Stimulated activated CD8-positive, alpha-beta memory T cell treated with anti-CD3 and anti-CD28 coated beads, Interleukin-12 subunit alpha, Interleukin-12 subunit beta, amount 100 ng/mL, for 24 hours (primary cell): ENCODE measurements at regions not wholly inside any gene's neighbourhood (a gene's known extent, or its start where the extent isn't known, plus 50 kb on each side); places are given as distances from the start of the nearest gene placed in this dataset.

Source experiments
- DNase-seq: peaks from one replicate; pipeline ENCODE4 v3.0.0-alpha.2; 2020; ENCODE audit errors: extremely low read depth

DNA sequence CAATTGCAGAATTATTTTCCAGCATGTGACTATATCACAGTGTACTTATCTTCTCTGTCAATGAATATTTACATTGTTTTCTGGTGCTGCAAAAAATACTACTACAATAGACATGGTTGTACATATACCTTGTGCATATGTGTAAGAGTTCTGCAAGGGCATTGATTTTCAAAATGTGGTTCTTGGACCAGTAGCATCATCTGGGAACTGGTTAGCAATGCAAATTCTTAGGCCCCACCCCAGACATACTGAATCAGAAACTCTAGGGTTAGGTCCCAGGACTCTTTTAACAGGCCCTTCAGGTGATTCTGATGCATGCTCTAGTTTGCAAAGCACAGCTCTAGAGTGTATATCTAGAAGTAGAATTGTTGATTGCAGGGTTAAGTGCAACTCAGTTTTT lies 292.3 kb downstream of the ZNF621 start:
- DNase-seq, result no peak

DNA sequence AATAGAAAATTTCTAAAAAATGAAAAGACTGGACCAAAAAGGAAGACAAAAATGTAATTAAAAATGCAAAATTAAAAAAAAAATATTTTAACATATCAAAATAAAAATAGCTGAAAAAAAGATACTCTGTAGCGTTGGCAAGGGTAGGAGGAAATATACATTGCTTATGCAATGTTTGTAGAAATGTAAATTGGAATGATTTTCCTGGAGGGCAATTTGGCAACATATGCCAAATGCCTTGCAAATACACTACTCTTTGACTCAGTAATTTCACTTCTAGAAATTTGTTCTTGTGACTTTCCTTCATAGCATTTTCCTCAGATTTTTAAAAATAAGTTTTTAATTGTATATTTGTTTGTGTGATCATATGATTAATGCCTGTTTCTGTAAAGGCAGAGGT lies 296.6 kb downstream of the ZNF621 start:
- DNase-seq, result no peak

DNA sequence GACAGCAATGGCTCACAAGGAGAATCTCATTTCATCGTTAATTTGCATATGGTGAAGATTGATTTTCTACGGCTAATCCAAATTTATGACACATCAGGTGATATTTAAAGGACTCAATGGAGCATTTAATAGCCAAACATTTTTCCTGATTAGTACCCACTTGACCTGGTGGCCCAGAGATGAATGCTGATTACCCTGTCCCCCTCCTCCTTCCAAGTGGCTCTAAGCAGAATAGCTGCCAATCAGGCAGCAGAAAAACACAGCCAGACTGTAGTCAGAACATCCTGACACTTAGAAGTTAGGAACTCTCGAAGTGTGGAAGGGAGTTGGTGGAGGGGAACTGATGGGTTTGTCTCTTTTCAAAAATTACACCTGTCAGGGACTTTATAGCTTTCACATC lies 302.5 kb downstream of the ZNF621 start:
- DNase-seq, result no peak

DNA sequence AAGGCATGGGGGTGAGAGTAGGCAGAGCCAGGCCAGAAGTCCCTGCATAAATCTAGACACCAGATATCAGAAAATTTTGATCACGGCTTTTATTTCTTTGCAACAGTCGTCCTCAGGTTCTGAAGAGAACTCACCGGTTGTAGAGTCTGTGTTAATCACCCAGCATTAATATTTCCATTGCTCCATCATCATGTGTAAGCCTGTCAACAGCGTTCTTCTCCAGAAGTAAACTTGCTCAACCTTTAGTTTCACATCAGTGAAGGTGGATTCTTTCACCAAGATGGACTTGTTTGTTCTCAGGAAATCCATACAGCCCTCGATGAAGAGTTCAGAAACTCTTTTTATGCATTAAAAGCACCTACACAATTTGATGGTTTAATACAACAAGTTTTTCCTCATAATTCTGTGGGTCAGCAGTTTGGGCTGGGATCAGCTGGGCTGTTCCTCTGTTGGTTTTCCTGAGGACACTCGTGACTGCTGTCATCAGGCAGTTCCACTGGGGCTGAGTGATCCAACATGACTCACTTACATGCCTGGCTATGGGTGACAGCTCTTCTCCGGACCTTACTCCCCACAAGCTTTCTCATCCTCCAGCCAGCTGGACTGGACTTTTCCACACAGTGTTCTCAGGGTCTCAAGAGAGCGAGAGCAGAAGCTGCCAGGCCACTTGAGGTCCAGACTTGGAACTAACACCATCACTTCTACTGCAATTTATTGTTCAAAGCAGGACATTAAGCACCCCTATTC lies 303.4 kb downstream of the ZNF621 start:
- DNase-seq, result no peak

DNA sequence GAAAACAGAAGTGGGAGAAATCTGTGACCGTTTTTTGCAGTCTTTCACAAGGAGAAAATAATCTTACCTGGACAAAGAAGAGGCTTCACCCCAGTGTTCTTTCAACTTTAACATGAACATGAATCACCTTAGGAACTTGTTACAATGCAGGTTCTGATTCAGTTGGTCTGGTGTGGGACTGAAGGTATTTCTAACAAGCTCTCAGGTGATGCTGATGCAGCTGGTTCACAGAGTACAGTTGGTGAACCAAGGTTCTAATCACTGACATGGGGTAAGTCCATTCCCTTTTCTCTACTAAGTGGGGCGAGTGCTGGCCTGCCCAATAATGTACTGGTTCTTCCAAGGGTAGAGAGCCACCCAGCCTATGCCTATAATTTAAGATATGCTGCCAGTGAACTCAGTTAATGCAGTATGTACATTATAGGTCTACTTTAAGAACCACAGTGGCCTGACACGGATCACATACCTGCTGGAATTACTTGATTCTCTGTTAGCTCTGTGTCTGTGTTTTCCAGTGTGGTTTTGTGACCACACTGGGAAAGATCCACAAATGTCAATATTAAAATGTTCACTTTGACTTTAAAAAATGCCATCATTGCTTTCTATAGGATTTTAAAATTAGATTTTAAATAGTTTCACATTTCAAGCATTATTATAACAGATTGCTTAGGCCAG lies 304.1 kb downstream of the ZNF621 start:
- no peak for DNase-seq

DNA sequence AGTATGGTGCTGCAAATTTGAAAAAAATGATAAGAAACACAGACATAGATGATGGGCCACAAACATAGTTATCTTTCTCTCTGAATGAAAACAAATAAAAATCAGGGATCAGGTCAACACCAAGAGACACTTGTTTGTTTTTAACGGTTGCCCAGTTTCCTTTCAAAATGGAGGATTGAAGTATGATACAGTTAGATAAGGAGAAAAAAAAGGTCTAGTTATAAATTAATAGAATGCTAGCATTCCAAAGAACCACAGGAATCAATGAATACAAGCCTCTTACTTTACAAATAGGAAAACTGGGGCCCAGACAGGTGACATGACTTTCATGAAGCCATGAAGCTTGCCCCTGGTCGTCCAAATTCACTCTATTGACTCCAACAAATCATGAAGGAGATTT lies 305.1 kb downstream of the ZNF621 start:
- no peak for DNase-seq

DNA sequence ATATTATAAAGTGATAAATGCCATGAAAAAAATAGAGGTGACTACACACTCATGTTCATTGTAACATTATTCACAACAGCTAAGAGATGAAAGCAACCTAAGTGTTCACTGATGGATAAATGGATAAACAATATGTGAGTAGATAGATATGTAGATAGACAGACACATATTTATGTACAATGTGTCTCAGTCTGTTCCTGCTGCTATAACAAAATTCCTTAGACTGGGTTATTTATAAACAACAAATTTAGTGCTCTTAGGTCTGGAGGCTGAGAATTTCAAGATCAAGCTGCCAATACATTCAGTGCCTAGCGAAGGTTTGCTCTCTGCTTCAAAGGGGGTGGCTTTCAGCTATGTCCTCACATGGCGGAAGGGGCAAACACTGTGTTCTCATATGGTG lies 312.5 kb downstream of the ZNF621 start:
- DNase-seq, result no peak

DNA sequence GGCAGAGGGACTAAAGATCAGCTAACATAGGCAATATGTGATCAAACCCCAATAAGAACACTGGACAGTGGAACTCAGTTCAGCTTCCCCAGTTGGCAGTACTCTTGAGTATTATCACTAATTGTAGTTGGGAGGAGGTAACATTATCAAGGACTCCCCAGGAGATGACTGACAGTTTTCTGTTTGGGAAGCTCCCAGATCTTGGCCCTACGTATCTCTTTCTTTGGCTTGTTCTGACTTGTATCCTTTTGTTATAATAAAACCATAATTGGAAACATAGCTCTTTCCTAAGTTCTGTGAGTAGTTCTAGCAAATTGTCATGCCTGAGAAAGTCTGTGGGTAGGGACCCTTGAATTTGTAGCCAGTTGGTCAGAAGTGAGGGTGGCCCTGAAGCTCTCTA lies 316.4 kb downstream of the ZNF621 start:
- no peak for DNase-seq

DNA sequence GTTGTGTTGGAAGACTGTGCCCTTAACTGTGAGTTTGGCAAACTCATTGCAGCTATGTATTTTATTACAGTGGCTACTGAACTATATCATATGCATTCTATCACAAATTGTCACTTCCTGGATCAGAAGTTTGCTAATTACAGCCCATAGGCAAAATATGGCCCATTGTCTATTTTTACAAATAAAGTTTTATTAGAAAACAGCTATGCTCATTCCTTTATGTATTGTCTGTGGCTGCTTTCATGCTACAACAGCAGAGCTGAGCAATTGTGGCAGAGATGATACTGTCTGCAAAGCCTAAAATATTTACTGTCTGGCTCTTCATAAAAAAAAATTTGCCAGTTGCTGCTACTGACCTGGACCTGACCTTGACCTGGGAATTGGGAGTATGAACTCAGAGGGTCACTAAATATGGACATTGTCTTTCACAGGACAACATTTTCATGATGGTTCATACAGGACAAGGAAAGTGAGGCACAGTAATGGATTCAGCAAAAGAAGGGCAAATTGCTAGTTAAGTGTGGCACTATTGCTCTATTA lies 316.9 kb downstream of the ZNF621 start:
- DNase-seq, result no peak

DNA sequence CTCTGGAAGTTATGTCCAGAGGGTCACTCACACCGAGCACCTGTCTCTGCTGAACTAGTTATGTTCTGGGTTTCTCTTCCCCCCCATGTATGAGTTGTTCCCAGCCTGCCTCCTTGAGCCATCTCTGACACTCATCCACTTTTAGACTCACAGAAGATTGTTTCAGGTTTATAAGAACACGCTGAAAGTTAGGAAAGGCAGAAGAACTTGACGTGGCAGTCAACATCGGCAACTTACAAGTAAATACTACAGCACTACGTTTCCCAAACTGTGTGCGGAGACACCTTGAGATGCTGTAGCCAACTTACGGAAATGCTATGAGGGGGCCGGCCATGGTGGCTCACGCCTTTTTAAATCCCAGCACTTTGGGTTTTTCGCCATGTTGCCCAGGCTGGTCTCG lies 318.0 kb downstream of the ZNF621 start:
- DNase-seq, result no peak

DNA sequence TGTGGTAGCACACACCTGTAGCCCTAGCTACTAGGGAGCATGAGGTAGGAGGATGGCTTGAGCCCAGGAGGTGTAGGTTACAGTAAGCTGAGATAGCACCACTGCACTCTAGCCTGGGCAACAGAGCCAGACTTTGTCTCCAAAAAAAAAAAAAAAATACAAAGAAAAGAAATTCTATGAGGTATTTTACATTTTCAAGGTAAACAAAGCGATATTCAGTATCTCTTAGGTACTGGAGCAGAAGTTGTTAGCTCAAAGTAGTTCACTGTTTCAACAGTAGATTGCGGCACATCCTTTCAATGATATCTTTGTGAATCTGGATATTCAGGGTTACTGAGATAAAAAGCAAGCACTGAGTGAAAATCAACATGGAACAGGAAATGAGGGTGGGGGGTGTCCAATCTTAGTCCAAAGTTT lies 318.5 kb downstream of the ZNF621 start:
- no peak for DNase-seq

DNA sequence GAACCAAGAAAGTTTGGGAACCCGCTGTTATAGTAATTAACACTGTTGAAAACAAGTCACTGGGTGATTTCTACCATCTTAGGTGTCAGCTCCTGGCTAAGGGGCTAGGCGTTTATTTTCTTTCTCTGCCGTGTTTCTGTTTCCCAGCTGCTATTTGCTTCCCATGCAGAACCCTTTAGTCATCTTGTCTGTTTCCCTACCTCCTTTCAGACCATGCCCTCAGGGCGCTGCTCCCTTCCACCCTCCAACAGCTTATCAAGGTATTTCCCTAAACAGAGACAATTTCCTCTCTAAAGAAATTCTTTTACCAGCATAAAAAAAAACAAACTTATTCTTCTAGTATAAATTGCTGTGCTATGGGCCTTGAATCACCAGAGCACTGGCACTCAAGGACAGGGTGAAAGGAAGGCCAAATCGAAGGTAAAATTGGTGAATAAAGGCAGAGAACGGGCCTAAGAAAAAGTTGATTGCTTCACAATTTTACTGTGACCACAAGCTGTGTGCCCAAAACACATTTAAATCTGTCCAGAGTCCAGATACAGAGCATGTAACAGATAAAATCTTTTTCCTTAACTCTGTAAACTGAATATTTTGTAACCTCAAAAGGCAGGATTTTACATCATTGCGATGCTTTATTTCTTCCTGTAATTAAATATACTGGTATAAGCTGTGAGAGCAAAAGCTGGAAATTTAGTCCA lies 319.2 kb downstream of the ZNF621 start:
- DNase-seq, result no peak

DNA sequence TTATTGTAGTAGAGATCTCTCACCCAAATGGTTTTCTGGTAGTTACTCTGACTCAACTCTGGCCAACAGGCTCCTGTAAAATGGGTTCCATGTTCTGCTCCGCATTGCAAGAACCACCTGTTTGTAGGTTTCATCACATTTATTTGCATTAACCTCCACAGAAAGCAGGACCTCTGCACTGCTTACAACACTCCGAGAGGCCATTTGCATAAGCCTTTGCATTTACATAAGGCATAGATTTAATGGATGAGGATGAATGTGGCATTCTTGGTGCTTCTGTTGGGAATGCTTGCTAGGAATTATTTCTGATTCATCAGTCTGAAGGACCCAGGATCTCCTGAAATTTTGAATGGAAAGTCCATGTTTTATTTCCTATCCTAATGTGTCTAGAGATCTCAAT lies 320.1 kb downstream of the ZNF621 start:
- DNase-seq, result no peak

DNA sequence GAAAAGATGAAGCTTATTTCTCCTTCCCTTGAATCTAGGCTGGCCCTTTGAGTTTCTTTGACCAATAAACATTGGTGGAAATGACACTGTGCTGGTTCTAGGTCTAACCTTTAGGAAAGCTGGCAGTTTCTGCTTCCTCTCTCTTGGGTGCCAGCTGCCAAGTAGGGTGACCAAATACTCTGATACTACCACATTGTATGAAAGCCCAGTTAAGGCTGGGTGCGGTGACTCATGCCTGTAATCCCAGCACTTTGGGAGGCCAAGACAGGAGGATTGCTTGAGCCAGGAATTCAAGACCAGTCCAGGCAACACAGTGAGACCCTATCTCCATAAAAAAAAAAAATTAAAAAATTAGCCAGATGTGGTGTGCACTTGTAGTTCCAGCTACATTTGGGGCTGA lies 320.7 kb downstream of the ZNF621 start:
- no peak for DNase-seq

DNA sequence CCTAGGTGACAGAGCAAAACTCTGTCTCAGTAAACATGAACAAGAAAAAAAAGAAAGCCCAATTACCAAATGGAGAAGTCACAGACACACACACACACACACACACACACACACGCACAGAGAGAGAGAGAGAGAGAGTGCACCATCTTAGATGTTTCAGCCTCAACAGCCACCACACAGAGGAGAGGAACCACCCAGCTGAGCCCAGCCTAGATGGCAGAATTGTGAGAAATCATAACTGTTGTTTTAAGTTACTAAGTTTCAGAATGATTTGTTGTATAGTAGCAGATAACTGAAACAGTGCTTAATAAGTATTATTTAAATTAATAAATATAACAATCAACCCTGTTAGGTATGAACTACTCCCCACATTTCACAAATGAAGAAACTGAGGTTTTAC lies 321.2 kb downstream of the ZNF621 start:
- DNase-seq, result no peak

DNA sequence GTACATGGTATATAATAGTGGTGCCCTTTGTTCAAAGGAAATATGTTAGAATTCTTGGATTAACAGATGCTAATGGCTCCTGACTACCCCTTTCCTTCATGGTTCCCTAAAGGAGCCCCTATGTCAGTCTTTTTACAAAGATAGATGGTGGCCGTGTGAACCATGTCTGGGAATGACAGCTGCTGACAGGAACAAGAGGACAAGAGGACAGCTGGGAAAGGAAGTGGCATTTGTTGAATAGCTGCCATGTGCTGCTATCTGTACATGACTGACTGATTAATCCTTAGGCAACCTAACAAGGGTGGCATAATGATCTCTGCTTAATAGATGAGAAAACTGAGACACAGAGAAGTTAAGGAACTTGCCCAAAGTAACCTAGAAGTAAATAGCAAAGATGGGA lies 321.7 kb downstream of the ZNF621 start:
- DNase-seq, result no peak

DNA sequence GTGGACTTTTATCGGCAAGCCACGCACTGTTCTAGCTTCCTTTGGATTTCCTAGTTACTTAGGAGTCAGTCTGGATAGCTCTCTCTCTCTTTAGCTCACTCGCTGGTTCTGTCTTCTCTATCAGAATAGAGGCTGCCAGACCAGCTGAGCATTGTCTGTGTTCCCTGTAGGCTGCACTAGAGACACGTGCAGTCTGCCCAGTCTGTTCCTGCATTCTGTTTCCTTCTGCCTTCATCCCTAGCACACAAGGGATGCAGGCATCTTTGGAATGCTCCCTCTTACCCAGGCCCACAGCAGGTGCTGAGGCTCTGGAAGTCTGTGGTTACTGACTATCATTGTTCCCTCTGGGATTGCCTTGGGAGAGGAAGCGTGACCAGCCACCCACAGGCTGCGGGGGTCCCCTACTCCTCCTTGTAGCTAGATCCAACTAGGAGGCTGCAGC lies 322.8 kb downstream of the ZNF621 start:
- no peak for DNase-seq

DNA sequence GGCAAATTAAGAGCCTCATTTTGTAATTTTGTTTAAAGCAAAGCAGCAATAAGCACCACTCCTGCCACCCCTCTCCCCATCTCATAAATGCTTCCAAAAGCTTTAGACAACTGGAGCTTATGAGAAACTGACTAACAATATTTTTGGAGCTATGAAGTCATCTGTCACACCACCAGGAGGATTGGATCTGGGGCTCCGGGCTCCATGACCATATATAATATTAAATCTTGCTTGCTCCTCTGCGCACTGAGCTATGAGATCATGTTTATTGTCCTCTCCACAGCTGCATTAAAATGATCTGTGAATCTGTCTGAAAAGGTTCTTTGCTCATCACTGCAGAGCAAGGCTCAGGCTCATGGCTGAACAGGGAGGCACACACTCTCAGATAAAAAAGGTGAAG lies 323.7 kb downstream of the ZNF621 start:
- no peak for DNase-seq

DNA sequence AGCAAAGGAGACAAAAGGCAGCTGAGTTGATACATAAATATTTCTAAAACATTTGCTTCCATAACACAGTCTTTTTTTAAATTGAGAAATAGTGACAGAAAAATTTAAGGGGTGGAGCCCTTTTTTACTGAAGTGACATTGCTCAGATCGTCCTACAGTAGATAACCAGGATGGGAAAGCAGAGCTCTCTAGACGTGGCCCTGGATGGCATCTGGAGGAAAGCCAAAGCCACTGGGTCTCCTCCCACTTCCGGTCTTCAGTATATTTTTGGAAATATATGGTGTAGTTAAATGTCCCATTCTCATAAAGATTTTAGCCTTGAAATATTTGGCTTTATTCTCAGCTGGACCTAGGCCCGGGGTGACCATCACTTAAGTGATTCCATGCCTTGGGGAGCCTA lies 326.1 kb downstream of the ZNF621 start:
- DNase-seq, result no peak

DNA sequence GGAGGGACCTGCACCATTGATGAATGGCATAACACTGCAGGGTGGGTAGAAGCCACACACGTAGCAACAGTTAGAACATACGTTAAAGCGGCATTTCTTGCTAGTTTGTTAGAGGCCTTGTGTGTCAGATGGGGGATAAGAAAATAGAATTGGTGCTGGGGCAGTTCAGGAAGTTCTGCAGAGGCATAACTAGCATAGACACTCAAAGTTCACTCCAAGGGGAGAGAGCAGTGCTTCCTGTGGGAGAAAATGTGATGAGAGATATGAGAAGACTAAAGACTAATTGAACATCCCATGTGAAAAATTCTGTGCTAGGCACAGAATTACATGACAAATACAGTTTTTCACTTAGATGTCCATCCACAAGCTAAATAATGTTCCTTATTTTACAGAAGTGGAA lies 327.1 kb downstream of the ZNF621 start:
- no peak for DNase-seq

DNA sequence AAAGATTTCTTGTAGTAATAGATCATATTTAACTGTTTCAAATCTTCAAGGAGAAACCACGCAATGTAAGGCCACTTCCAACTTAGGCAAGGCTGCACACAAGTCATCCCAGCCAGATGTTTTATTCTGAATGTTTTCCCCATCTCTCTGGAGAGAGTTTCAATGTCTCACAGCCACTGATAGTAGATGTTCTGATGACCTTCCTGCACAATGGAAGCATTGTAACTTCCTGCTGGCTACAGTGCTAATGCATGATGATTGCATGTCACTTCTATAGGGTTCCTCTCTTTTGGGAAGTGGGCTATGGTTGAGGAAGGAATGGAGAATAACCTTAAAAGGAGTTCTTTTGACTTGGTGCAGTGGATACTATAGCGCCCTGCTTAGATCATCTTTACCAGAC lies 328.0 kb downstream of the ZNF621 start:
- DNase-seq, result no peak

DNA sequence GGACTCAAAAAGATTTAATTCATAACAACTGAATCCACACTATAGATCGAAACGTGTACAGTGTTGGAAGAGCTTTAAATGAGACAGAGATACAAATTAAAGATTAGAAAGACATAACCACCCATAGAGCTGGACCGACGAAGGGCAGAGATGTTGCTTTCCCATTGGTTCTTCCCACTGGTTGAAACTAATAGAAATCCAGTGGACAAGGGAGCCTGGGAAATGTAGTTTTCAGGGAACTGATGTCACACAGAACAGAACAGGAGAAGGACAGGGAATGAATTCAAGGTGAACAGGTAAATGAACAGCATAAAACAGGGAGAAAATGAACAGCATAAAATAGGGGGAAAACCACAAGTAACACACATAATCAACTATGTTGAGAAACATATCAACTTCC lies 328.7 kb downstream of the ZNF621 start:
- DNase-seq, result no peak

DNA sequence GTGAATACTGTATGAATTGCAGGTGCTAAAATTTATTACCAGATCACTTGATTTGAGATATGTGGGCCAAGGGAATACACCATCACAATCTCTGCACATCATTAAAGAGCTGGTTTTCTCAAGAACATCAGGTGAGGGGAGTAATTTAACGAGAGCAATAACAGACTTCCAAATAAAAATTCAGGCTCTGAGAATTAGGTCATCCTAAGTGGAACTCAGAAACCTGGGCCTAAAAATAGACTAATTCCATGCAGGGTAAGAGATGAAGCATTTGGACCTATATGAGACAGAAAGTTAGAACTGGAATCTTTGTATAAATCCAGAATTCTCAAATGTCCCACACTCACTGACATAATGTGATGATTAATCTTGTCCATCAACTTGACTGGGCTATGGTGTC lies 331.1 kb downstream of the ZNF621 start:
- DNase-seq, result no peak
